ENCODE measurements at regions not wholly inside any gene's neighbourhood (a gene's known extent, or its start where the extent isn't known, plus 50 kb on each side); places are given as distances from the start of the nearest gene placed in this dataset.

GRCh38 chr14:71597287-71597920 is 334.8 kb upstream of the RGS6 start:
- no peak for TF ChIP-seq CTCF (IDR thresholded peaks at IDR 0.05; ENCODE audit: low read length)
- TF ChIP-seq EZH2 (IDR thresholded peaks at IDR 0.05; ENCODE audit: borderline replicate concordance, low read length), result no peak

All from OCI-LY1 (cell line).